A549 (cell line): ENCODE measurements at regions not wholly inside any gene's neighbourhood (a gene's known extent, or its start where the extent isn't known, plus 50 kb on each side); places are given as distances from the start of the nearest gene placed in this dataset.
"Not testable (repeated sequence)": the region's sequence is repeated elsewhere in the genome, so short reads cannot be mapped to it uniquely, and the experiment has no call there.

Source experiments
- CBX2 ChIP-seq: fragments of 200-600 bp; sonication (generic); IDR thresholded peaks from 2 replicates; pipeline ENCODE4 v1.6.1; 2016; ENCODE audit warnings: low read depth, mild to moderate bottlenecking, borderline replicate concordance
- CEBPB ChIP-seq, 2 experiments: fragments of >200 bp in 1 of 2; sonication (Bioruptor Twin) in 1 of 2; formaldehyde crosslinking in 1 of 2; IDR thresholded peaks; 2 replicates each; pipeline ENCODE4 v1.6.1; 2012 to 2016
- JUN ChIP-seq, 2 experiments: fragments of >200 bp; sonication (Bioruptor Twin); formaldehyde crosslinking; IDR thresholded peaks; 2 replicates in 1 of 2; 3 replicates in 1 of 2; pipeline ENCODE4 v1.6.1; 2016 to 2017
- NPAS2 ChIP-seq: fragments of 250-450 bp; sonication (Bioruptor Pico); IDR thresholded peaks from 2 replicates; pipeline ENCODE4 v1.8.0; 2022; ENCODE audit warnings: mild to moderate bottlenecking, moderate library complexity, borderline replicate concordance
- RARB ChIP-seq: fragments of 250-450 bp; sonication (Bioruptor Pico); IDR thresholded peaks from 2 replicates; pipeline ENCODE4 v1.8.0; 2021; ENCODE audit warnings: mild to moderate bottlenecking, moderate library complexity
- ZFP36 ChIP-seq: fragments of 450-650 bp; IDR thresholded peaks from 2 replicates; pipeline ENCODE4 v1.6.1; 2014; ENCODE audit warnings: borderline replicate concordance; ENCODE audit not compliant: partially characterized antibody
- TF ChIP-seq, protein P1 (sequence below): fragments of >200 bp; sonication (Bioruptor Twin); formaldehyde crosslinking; IDR thresholded peaks from 3 replicates; pipeline ENCODE4 v1.5.1; 2016
- TF ChIP-seq, protein P2 (sequence below): fragments of 200-600 bp; sonication (generic); IDR thresholded peaks from 2 replicates; pipeline ENCODE4 v1.6.1; 2016; ENCODE audit warnings: antibody characterized with exemption, mild to moderate bottlenecking, moderate library complexity

GRCh38 chr1:157294387-157295145, 156.4 kb upstream of the ETV3 start:
- TF ChIP-seq, protein P1, sequence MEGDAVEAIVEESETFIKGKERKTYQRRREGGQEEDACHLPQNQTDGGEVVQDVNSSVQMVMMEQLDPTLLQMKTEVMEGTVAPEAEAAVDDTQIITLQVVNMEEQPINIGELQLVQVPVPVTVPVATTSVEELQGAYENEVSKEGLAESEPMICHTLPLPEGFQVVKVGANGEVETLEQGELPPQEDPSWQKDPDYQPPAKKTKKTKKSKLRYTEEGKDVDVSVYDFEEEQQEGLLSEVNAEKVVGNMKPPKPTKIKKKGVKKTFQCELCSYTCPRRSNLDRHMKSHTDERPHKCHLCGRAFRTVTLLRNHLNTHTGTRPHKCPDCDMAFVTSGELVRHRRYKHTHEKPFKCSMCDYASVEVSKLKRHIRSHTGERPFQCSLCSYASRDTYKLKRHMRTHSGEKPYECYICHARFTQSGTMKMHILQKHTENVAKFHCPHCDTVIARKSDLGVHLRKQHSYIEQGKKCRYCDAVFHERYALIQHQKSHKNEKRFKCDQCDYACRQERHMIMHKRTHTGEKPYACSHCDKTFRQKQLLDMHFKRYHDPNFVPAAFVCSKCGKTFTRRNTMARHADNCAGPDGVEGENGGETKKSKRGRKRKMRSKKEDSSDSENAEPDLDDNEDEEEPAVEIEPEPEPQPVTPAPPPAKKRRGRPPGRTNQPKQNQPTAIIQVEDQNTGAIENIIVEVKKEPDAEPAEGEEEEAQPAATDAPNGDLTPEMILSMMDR = not testable (repeated sequence)
- TF ChIP-seq NPAS2 (CRISPR knock-in tag); RARB (CRISPR knock-in tag); ZFP36; CBX2; JUN (IDR thresholded peaks at IDR 0.05); CEBPB (IDR thresholded peaks at IDR 0.05): not testable (repeated sequence)
- TF ChIP-seq, protein P2, sequence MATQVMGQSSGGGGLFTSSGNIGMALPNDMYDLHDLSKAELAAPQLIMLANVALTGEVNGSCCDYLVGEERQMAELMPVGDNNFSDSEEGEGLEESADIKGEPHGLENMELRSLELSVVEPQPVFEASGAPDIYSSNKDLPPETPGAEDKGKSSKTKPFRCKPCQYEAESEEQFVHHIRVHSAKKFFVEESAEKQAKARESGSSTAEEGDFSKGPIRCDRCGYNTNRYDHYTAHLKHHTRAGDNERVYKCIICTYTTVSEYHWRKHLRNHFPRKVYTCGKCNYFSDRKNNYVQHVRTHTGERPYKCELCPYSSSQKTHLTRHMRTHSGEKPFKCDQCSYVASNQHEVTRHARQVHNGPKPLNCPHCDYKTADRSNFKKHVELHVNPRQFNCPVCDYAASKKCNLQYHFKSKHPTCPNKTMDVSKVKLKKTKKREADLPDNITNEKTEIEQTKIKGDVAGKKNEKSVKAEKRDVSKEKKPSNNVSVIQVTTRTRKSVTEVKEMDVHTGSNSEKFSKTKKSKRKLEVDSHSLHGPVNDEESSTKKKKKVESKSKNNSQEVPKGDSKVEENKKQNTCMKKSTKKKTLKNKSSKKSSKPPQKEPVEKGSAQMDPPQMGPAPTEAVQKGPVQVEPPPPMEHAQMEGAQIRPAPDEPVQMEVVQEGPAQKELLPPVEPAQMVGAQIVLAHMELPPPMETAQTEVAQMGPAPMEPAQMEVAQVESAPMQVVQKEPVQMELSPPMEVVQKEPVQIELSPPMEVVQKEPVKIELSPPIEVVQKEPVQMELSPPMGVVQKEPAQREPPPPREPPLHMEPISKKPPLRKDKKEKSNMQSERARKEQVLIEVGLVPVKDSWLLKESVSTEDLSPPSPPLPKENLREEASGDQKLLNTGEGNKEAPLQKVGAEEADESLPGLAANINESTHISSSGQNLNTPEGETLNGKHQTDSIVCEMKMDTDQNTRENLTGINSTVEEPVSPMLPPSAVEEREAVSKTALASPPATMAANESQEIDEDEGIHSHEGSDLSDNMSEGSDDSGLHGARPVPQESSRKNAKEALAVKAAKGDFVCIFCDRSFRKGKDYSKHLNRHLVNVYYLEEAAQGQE = not testable (repeated sequence)
